DND-41 (cell line): ENCODE measurements at regions not wholly inside any gene's neighbourhood (a gene's known extent, or its start where the extent isn't known, plus 50 kb on each side); places are given as distances from the start of the nearest gene placed in this dataset.

Experiments used
- ATAC-seq: fragments of 200-7000 bp; cut with Tn5 transposase; 3 replicates; pipeline ENCODE4 v1.9.1; 2021; ENCODE audit warnings: low read depth; ENCODE audit not compliant: insufficient read depth
- DNase-seq: peaks from one replicate; pipeline ENCODE4 v3.0.0-alpha.2; 2020
- H2AFZ ChIP-seq: 2 replicates; pipeline ENCODE4 v1.6.0; 2012; ENCODE audit warnings: low read depth, low read length
- H3K27ac ChIP-seq: 2 replicates; pipeline ENCODE4 v1.5.1; 2012; ENCODE audit warnings: low read length, inconsistent platforms
- H3K27me3 ChIP-seq: fragments of 200-600 bp; sonication (generic); 2 replicates; pipeline ENCODE4 v1.6.0; 2012; ENCODE audit warnings: low read length, mild to moderate bottlenecking, inconsistent platforms; ENCODE audit not compliant: insufficient read depth, poor library complexity
- H3K36me3 ChIP-seq: 2 replicates; pipeline ENCODE4 v1.5.1; 2012; ENCODE audit warnings: low read length, inconsistent platforms; ENCODE audit not compliant: insufficient read depth
- H3K4me1 ChIP-seq: 2 replicates; pipeline ENCODE4 v1.5.1; 2012; ENCODE audit warnings: mild to moderate bottlenecking, low read length; ENCODE audit not compliant: insufficient read depth
- H3K4me2 ChIP-seq: 2 replicates; pipeline ENCODE4 v1.6.0; 2012; ENCODE audit warnings: mild to moderate bottlenecking, moderate library complexity, low read length, inconsistent platforms; ENCODE audit not compliant: insufficient read depth
- H3K4me3 ChIP-seq, 2 experiments: fragments of 200-600 bp in 1 of 2; shearing (Covaris generic) in 1 of 2; 2 replicates each; pipeline ENCODE4 v1.5.1; 2012 to 2016; ENCODE audit warnings: inconsistent platforms in 2 of 2, low read length in 2 of 2, mild to moderate bottlenecking in 2 of 2, low read depth in 1 of 2, moderate library complexity in 1 of 2
- H3K79me2 ChIP-seq: 2 replicates; pipeline ENCODE4 v1.6.0; 2012; ENCODE audit warnings: low read length, inconsistent platforms; ENCODE audit not compliant: insufficient read depth
- H3K9ac ChIP-seq: 2 replicates; pipeline ENCODE4 v1.6.0; 2012; ENCODE audit warnings: low read depth, mild to moderate bottlenecking, inconsistent platforms, low read length, moderate library complexity
- H3K9me3 ChIP-seq: 2 replicates; pipeline ENCODE4 v1.5.1; 2012; ENCODE audit warnings: low read length, moderate library complexity, mild to moderate bottlenecking, inconsistent platforms; ENCODE audit not compliant: insufficient read depth, severe bottlenecking
- H4K20me1 ChIP-seq: 2 replicates; pipeline ENCODE4 v1.6.0; 2012; ENCODE audit warnings: low read length; ENCODE audit not compliant: insufficient read depth
- EZH2 ChIP-seq: IDR thresholded peaks from 3 replicates; pipeline ENCODE4 v1.6.1; 2012; ENCODE audit warnings: borderline replicate concordance, low read depth, mild to moderate bottlenecking, moderate library complexity, low read length, inconsistent platforms; ENCODE audit not compliant: severe bottlenecking
- TF ChIP-seq, protein P1 (sequence below): IDR thresholded peaks from 2 replicates; pipeline ENCODE4 v1.5.1; 2012; ENCODE audit warnings: borderline replicate concordance, low read length, moderate library complexity, mild to moderate bottlenecking; ENCODE audit not compliant: poor library complexity, severe bottlenecking; ENCODE audit errors: extremely low read depth

DNA sequence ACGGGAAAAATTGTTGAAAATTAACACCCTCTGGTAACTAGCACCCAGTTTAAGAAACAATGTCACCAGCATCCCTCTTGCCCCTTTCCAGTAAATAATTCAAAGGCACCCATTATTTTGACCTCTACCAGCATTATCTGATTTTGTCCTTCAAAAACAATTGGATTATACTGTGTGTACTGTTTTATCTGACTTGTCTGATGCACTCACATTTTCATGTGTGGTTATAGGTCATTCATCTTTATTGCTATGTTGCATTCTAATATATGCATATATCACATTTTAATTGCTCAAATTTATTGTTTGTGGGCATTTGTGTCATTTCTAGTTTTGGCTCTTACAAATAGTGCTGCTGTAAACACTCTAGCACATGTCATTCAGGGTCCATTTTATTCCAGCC is 260.9 kb upstream of the PRDM1 start:
- TF ChIP-seq EZH2, result no peak
- TF ChIP-seq, protein P1, sequence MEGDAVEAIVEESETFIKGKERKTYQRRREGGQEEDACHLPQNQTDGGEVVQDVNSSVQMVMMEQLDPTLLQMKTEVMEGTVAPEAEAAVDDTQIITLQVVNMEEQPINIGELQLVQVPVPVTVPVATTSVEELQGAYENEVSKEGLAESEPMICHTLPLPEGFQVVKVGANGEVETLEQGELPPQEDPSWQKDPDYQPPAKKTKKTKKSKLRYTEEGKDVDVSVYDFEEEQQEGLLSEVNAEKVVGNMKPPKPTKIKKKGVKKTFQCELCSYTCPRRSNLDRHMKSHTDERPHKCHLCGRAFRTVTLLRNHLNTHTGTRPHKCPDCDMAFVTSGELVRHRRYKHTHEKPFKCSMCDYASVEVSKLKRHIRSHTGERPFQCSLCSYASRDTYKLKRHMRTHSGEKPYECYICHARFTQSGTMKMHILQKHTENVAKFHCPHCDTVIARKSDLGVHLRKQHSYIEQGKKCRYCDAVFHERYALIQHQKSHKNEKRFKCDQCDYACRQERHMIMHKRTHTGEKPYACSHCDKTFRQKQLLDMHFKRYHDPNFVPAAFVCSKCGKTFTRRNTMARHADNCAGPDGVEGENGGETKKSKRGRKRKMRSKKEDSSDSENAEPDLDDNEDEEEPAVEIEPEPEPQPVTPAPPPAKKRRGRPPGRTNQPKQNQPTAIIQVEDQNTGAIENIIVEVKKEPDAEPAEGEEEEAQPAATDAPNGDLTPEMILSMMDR, result no peak
- no peaks in the 10 kb centered on the region for H3K9me3 ChIP-seq

DNA sequence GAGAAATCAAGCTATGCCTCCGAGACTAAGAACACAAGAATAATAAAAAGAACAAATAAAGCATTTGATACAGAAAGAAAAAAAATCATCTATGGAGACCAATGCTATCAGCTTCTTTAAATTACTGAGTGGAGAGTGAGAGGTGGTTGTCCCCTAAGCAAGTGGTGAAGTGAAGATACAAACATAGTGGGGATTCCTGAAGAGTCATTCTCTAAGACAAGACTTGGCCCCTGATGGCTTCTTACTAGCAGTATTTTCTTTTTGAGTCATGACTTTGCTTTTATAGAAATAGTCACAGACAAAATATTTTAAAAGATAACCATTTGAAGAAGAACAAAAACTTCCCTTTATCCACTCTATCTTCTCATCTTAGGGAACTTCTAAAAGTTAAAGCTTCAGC is 261.4 kb upstream of the PRDM1 start:
- Histone ChIP-seq H3K9me3 (no peaks in the 10 kb centered on the region), H3K27me3 (no peaks in the 10 kb centered on the region), H3K4me2 (no peak overlapping the region), H3K27ac (no peak overlapping the region), H3K9ac (no peak overlapping the region), H3K36me3 (no peaks in the 10 kb centered on the region), H3K4me3 (no peak overlapping the region), H4K20me1 (no peaks in the 10 kb centered on the region), H3K4me1 (peaks cover 5% of the 10 kb centered on the region; the same call in 1 of the 2 replicates), H3K79me2 (no peaks in the 10 kb centered on the region), H2AFZ (no peak overlapping the region)
- DNase-seq (no peak), ATAC-seq (no peak)
- TF ChIP-seq EZH2, result no peak
- TF ChIP-seq, protein P1, result no peak

More for the DNA sequence above, 260.9 kb upstream of the PRDM1 start:
- Histone ChIP-seq H3K4me3 (no peak overlapping the region), H3K4me2 (no peak overlapping the region), H3K9ac (no peak overlapping the region), H3K79me2 (no peaks in the 10 kb centered on the region), H3K27me3 (no peaks in the 10 kb centered on the region), H4K20me1 (no peaks in the 10 kb centered on the region), H3K27ac (no peak overlapping the region), H3K4me1 (peaks cover 5% of the 10 kb centered on the region; the same call in 1 of the 2 replicates), H2AFZ (no peak overlapping the region), H3K36me3 (no peaks in the 10 kb centered on the region)
- no peak for DNase-seq
- no peak for ATAC-seq

- H3K4me3 ChIP-seq, result no peak overlapping the region
- no peak for ATAC-seq
- TF ChIP-seq, protein P1, result no peak
- TF ChIP-seq EZH2, result no peak
These were observed 264.4 kb upstream of the PRDM1 start for GRCh38 chr6:105821777-105822176.

DNA sequence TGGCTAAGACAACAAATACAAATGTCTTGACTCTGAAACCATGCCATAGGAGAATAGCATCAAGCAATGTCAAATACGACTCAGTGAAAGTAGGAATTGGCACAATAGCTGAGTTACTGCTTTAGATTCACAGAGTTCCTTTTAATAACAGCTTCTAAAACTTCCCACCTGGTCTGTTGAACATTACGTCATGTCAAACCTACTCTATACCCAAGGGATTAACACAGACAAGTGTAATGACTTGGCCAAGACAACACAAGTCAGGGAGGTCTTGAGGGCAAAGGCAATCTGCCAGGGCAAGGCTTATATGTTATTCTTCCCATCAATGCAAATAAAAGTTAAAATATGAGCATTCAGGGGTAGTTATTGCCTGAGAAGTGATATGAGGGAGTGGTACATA is 265.1 kb upstream of the PRDM1 start:
- H3K36me3 ChIP-seq, result no peaks in the 10 kb centered on the region
- no peak overlapping the region for H3K9ac ChIP-seq
- DNase-seq (no peak), ATAC-seq (no peak)
- no peak overlapping the region for H3K4me2 ChIP-seq
- no peaks in the 10 kb centered on the region for H3K9me3 ChIP-seq
- H4K20me1 ChIP-seq, result no peaks in the 10 kb centered on the region
- H3K4me1 ChIP-seq, result peaks cover 19% of the 10 kb centered on the region
- no peak for TF ChIP-seq EZH2
- TF ChIP-seq, protein P1, result no peak
- H3K27me3 ChIP-seq, result no peaks in the 10 kb centered on the region
- no peak overlapping the region for H2AFZ ChIP-seq
- H3K79me2 ChIP-seq, result no peaks in the 10 kb centered on the region
- no peak overlapping the region for H3K4me3 ChIP-seq
- no peak overlapping the region for H3K27ac ChIP-seq

More at GRCh38 chr6:105821777-105822176, 264.4 kb upstream of the PRDM1 start:
- DNase-seq, result no peak
- H3K27me3 ChIP-seq, result no peaks in the 10 kb centered on the region
- H3K9me3 ChIP-seq, result no peaks in the 10 kb centered on the region
- no peak overlapping the region for H3K4me2 ChIP-seq
- H3K36me3 ChIP-seq, result no peaks in the 10 kb centered on the region
- H2AFZ ChIP-seq, result no peak overlapping the region
- no peak overlapping the region for H3K9ac ChIP-seq
- H4K20me1 ChIP-seq, result no peaks in the 10 kb centered on the region
- H3K79me2 ChIP-seq, result no peaks in the 10 kb centered on the region
- H3K27ac ChIP-seq, result no peak overlapping the region
- H3K4me1 ChIP-seq, result peaks cover 11% of the 10 kb centered on the region
